NCI-H2196 (cell line): ENCODE measurements at regions not wholly inside any gene's neighbourhood (a gene's known extent, or its start where the extent isn't known, plus 50 kb on each side); places are given as distances from the start of the nearest gene placed in this dataset.

Source experiments
- DNase-seq: peaks from one replicate; lab custom pipeline; 2025; ENCODE audit not compliant: unreplicated experiment; lab: John Stamatoyannopoulos, UW

GRCh38 chr2:217260441-217261115 is 400.7 kb upstream of the TNP1 start:
- no peak for DNase-seq

GRCh38 chr2:217258170-217258569 is 398.3 kb upstream of the TNP1 start:
- DNase-seq: no peak

GRCh38 chr2:217256251-217256650 is 396.4 kb upstream of the TNP1 start:
- no peak for DNase-seq

GRCh38 chr2:217254111-217254510 is 394.2 kb upstream of the TNP1 start:
- no peak for DNase-seq

- DNase-seq: no peak
These were observed 392.3 kb upstream of the TNP1 start for GRCh38 chr2:217252181-217252580.

- no peak for DNase-seq
These were observed 390.2 kb upstream of the TNP1 start for GRCh38 chr2:217250013-217250524.

- DNase-seq: no peak
These were observed 389.5 kb upstream of the TNP1 start for GRCh38 chr2:217249121-217250012.

GRCh38 chr2:217248312-217248935 is 388.6 kb upstream of the TNP1 start:
- peak; percentile 87 for DNase-seq

- DNase-seq: peak; percentile 16
These were observed 387.6 kb upstream of the TNP1 start for GRCh38 chr2:217247476-217247875.

GRCh38 chr2:217246108-217246507 is 386.2 kb upstream of the TNP1 start:
- no peak for DNase-seq

GRCh38 chr2:217244815-217245214 is 385.0 kb upstream of the TNP1 start:
- no peak for DNase-seq

GRCh38 chr2:217242947-217243346 is 383.1 kb upstream of the TNP1 start:
- no peak for DNase-seq

GRCh38 chr2:217231724-217232123 is 371.9 kb upstream of the TNP1 start:
- DNase-seq: no peak

GRCh38 chr2:217231212-217231611 is 371.3 kb upstream of the TNP1 start:
- DNase-seq: no peak

- DNase-seq: no peak
These were observed 368.9 kb upstream of the TNP1 start for GRCh38 chr2:217228732-217229131.

GRCh38 chr2:217227794-217228193 is 367.9 kb upstream of the TNP1 start:
- DNase-seq: no peak

GRCh38 chr2:217225596-217225995 is 365.7 kb upstream of the TNP1 start:
- DNase-seq: no peak

- no peak for DNase-seq
These were observed 363.5 kb upstream of the TNP1 start for GRCh38 chr2:217223222-217223930.

GRCh38 chr2:217222309-217222910 is 362.5 kb upstream of the TNP1 start:
- DNase-seq: no peak

GRCh38 chr2:217220228-217221013 is 360.6 kb upstream of the TNP1 start:
- no peak for DNase-seq
